OCI-LY7 (cell line): ENCODE measurements at regions not wholly inside any gene's neighbourhood (a gene's known extent, or its start where the extent isn't known, plus 50 kb on each side); places are given as distances from the start of the nearest gene placed in this dataset.

ENCODE experiments used
- EZH2phosphoT487 ChIP-seq: fragments of 200-600 bp; sonication (generic); IDR thresholded peaks from 2 replicates; pipeline ENCODE4 v1.6.1; 2018; ENCODE audit warnings: low read depth, borderline replicate concordance, mild to moderate bottlenecking, mixed run types, antibody characterized with exemption, low read length, moderate library complexity, mixed read lengths
- TF ChIP-seq, protein P1 (sequence below): fragments of 200-600 bp; sonication (generic); conservative IDR thresholded peaks from 2 replicates; pipeline ENCODE4 v1.5.1; 2014; ENCODE audit warnings: mild to moderate bottlenecking, antibody characterized with exemption, low read length, moderate library complexity, mixed read lengths

DNA sequence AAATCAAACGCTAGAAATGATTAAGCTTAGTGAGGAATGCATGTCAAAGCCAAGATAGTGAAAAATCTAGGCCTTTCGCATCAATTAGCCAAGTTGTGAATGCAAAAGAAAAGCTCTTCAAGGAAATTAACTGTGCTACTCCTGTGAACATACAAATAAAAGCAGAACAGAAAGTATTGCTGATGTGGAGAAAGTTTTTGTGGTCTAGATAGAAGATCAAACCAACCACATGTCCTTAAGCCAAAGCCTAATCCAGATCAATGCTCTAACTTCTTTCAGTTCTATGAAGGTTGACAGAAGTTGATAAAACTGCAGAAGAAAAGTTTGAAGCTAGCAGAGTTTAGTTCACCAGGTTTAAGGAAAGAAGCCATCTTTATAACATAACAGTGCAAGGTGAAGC, 1044.6 kb downstream of the CDH11 start:
- TF ChIP-seq, protein P1, sequence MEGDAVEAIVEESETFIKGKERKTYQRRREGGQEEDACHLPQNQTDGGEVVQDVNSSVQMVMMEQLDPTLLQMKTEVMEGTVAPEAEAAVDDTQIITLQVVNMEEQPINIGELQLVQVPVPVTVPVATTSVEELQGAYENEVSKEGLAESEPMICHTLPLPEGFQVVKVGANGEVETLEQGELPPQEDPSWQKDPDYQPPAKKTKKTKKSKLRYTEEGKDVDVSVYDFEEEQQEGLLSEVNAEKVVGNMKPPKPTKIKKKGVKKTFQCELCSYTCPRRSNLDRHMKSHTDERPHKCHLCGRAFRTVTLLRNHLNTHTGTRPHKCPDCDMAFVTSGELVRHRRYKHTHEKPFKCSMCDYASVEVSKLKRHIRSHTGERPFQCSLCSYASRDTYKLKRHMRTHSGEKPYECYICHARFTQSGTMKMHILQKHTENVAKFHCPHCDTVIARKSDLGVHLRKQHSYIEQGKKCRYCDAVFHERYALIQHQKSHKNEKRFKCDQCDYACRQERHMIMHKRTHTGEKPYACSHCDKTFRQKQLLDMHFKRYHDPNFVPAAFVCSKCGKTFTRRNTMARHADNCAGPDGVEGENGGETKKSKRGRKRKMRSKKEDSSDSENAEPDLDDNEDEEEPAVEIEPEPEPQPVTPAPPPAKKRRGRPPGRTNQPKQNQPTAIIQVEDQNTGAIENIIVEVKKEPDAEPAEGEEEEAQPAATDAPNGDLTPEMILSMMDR: no peak
- no peak for TF ChIP-seq EZH2phosphoT487
